Mesodermal cell (in vitro differentiated cells): ENCODE measurements at regions not wholly inside any gene's neighbourhood (a gene's known extent, or its start where the extent isn't known, plus 50 kb on each side); places are given as distances from the start of the nearest gene placed in this dataset.

ENCODE experiments used
- H3K27ac ChIP-seq: 2 replicates; pipeline ENCODE4 v1.7.0; 2013; ENCODE audit warnings: mild to moderate bottlenecking, low read depth, low read length, moderate library complexity; ENCODE audit not compliant: severe bottlenecking
- H3K36me3 ChIP-seq: 2 replicates; pipeline ENCODE4 v1.7.1; 2013; ENCODE audit warnings: mild to moderate bottlenecking, low read length, moderate library complexity; ENCODE audit not compliant: control insufficient read depth, insufficient read depth
- H3K4me1 ChIP-seq: one replicate; pipeline ENCODE4 v1.7.1; 2013; ENCODE audit warnings: mild to moderate bottlenecking, low read length; ENCODE audit not compliant: insufficient read depth, control insufficient read depth, poor library complexity, severe bottlenecking
- H3K4me3 ChIP-seq: 2 replicates; pipeline ENCODE4 v1.7.0; 2013; ENCODE audit warnings: low read length, control low read depth, mild to moderate bottlenecking; ENCODE audit not compliant: insufficient read depth, poor library complexity, severe bottlenecking; ENCODE audit errors: extremely low read depth
- H3K9me3 ChIP-seq: 2 replicates; pipeline ENCODE4 v1.7.1; 2013; ENCODE audit warnings: mild to moderate bottlenecking, low read length, moderate library complexity; ENCODE audit not compliant: control insufficient read depth
- WGBS, 2 experiments: methylation state at CpG; one replicate each; pipeline ENCODE4 v1.1.5; 2013; ENCODE audit warnings: missing lambda C conversion rate in 2 of 2; ENCODE audit not compliant: insufficient coverage in 2 of 2; 5-methylcytosine and 5-hydroxymethylcytosine counted together

DNA sequence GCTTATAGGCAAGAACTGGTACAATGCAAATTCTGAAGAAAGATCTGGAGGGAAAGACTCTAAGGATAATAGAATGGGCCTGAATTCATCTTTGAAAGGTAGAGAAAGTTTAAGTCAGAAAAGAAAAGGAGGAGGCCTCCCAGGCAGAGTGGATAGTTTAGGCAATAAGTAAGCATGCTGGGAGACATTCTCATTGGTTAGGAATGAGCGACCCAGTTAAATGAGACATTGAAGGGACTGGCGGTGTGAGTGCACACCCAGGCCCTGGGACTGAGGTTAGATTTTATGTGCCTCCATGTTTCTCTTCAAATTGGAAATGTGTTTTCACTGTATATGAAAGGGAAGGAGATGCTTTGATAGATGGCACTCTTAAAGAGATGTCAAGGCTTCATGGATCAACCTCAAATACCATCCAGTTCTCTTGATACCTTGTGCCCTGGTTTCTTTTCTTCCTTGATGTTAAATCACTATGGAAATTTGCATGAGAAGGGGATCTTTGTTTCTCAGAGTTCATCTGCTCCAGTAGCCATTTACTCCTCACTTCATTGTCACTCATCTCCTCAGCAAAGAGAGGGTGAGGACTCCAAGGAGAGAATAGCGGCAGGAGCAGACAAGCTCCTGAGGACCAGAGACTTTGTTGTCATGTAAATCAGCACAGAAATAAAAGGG, 584.2 kb upstream of the INTU start:
- WGBS, 2 experiments = 83 to 84% methylated on average over 2 to 3 of the region's 3 CpGs
- Histone ChIP-seq H3K27ac (no peak overlapping the region), H3K4me3 (no peak overlapping the region), H3K4me1 (no peaks in the 10 kb centered on the region), H3K9me3 (no peaks in the 10 kb centered on the region), H3K36me3 (no peaks in the 10 kb centered on the region)

DNA sequence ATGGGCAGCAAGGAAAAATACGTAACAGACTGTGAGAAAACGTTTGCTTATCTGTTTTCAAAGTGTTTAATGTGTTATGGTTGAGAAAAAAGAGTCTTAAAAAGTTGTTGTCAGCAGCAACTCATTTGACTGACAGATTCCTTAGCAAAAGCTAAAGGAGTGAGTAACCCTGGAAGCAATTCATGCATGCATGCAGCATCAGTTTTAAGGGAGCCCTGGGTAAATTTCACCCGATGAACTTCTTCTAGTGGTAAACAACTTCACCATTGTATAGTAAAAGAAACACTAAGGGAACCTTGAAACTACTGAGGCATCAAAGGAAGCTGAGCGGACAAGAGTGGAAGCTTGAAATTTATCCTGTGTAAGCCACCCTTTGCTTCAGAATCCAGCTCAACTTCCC, 583.2 kb upstream of the INTU start:
- no peaks in the 10 kb centered on the region for H3K4me1 ChIP-seq
- 68 to 88% methylated on average over 2 of the region's 4 CpGs for WGBS, 2 experiments
- no peaks in the 10 kb centered on the region for H3K9me3 ChIP-seq
- no peaks in the 10 kb centered on the region for H3K36me3 ChIP-seq
- H3K4me3 ChIP-seq = no peak overlapping the region
- H3K27ac ChIP-seq = peak overlapping the region; percentile 48

DNA sequence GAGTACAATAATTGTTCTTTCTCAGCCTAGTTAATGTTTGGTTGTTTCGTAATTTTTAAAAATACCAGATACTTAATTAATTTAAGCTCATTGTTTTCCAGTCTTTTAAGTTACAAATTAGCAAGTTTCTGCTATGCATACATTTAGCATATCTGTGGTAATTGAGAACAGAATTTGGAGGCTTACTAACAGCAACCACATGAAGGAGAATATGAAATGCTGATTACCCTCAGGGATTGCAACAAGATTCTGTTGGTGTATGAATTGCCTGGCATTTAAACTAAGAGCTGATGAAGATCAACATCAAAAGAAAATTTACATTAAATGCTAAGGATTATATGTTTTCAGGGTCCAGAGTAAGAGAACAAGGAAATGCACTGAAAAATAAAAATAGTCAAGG, 580.0 kb upstream of the INTU start:
- Histone ChIP-seq H3K4me3 (no peak overlapping the region), H3K9me3 (peaks cover 4% of the 10 kb centered on the region), H3K4me1 (no peaks in the 10 kb centered on the region), H3K27ac (no peak overlapping the region), H3K36me3 (no peaks in the 10 kb centered on the region)
- WGBS, 2 experiments = no CpG with 5 or more reads among the region's 1 CpG

DNA sequence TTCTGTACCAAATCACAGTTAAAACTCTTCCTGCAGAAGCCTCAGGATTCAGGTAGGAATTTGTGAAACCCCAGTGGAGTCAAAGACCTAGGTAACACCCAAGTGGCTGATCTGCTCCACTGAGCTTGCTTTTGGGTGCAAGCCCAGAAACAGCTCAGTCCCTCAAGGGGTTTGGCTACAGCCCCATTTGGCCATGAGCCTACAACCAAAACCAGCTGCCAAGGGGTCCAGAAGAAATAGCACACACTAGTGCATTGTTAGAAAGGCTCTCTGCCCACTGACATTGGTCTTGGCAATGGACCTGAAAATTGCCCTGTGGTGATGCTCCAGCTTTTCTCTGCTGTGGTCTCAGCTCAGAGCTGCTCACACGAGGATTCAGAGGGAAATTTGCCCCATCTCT, 577.4 kb upstream of the INTU start:
- Histone ChIP-seq H3K4me3 (no peak overlapping the region), H3K4me1 (no peaks in the 10 kb centered on the region)
- WGBS, 2 experiments = 100% methylated on average over 1 of the region's 1 CpG; no CpG with 5 or more reads in 1 of the 2 experiments

DNA sequence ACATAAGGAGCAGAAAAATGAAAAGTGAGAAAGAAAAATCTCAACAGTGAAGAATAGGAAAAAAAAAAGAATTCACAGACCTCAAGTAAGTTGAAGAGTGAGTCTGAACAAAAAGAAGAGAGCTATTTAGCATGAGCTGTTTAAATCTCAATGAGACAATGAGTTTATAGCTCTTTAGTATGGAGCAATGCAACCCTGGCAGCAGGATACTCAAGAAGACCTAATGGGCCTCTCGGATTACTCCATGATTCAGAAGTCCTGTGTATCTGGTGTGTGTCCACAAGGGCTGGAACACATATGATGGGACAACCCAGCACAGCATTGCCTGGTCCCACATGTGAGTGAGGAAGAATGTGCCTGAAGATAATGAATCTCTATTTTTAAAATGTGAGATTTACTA, 563.1 kb upstream of the INTU start:
- H3K4me1 ChIP-seq = no peaks in the 10 kb centered on the region
- H3K36me3 ChIP-seq = no peaks in the 10 kb centered on the region
- WGBS, 2 experiments = 70 to 80% methylated on average over 1 of the region's 1 CpG
- no peak overlapping the region for H3K27ac ChIP-seq
- H3K4me3 ChIP-seq = no peak overlapping the region
- no peaks in the 10 kb centered on the region for H3K9me3 ChIP-seq

More for the DNA sequence above, 577.4 kb upstream of the INTU start:
- Histone ChIP-seq H3K36me3 (no peaks in the 10 kb centered on the region), H3K9me3 (peaks cover 4% of the 10 kb centered on the region), H3K27ac (no peak overlapping the region)

DNA sequence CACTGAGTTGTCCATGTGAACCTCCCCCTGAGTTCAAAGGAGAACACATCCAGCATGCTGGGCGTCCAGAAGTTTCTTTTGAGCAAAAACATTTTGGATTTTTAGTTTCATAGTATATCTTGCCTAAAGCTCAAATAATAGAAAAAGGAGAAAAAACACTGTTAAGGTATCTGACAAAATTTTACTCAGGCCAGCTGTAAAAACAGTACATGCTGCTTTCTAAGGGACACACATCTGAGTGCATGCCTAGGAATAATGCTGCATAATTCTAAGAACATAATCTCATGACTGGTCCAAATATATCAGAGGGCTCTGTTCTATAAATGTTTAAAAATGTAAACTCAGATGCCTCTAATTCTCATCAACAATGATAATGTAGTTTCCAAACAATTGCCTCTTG, 561.3 kb upstream of the INTU start:
- Histone ChIP-seq H3K27ac (no peak overlapping the region), H3K9me3 (no peaks in the 10 kb centered on the region), H3K36me3 (no peaks in the 10 kb centered on the region), H3K4me1 (no peaks in the 10 kb centered on the region), H3K4me3 (no peak overlapping the region)
- WGBS, 2 experiments = 80% methylated on average over 1 of the region's 1 CpG; no CpG with 5 or more reads in 1 of the 2 experiments

DNA sequence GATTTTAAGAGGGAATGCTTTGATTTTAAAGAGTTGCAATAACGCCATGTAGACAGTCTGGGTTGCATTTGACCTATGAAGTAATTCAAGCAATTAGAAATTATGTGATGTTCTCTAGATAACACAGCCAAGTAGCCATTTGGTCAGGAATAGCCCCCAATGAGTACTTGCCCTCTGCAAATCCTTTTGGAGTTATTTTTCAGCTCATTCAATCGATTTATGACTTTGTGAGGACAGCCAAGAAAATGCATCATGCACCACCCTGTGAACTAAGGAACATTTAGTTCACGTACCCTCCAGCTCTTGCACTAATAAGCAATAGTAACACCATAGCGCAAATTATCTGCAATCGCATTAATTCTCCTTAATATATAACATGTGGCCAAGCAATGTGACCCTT, 552.6 kb upstream of the INTU start:
- H3K9me3 ChIP-seq = no peaks in the 10 kb centered on the region
- 78 to 87% methylated on average over 3 to 5 of the region's 5 CpGs for WGBS, 2 experiments
- no peak overlapping the region for H3K27ac ChIP-seq
- H3K36me3 ChIP-seq = no peaks in the 10 kb centered on the region
- H3K4me3 ChIP-seq = no peak overlapping the region
- H3K4me1 ChIP-seq = no peaks in the 10 kb centered on the region

DNA sequence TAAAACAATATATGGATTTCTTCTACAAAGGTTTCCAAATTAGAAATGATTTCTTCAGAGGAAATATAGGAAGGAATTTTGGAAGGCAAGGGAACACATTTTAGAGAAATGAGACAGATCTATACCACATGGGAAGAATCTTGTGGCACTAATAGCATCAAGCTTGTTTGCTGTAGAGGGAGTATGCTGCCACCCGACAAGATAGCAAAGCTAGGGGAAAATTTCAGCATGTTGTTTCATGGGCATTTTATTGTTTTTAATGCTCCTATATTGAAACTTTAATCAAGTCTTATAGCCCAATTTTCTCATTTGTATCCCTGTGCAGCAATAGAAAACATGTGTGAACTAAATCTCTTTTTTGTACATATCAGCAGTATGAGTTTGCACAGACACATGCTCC, 551.7 kb upstream of the INTU start:
- Histone ChIP-seq H3K4me3 (no peak overlapping the region), H3K27ac (no peak overlapping the region), H3K36me3 (no peaks in the 10 kb centered on the region), H3K4me1 (no peaks in the 10 kb centered on the region), H3K9me3 (no peaks in the 10 kb centered on the region)
- WGBS, 2 experiments = no CpG with 5 or more reads among the region's 1 CpG

DNA sequence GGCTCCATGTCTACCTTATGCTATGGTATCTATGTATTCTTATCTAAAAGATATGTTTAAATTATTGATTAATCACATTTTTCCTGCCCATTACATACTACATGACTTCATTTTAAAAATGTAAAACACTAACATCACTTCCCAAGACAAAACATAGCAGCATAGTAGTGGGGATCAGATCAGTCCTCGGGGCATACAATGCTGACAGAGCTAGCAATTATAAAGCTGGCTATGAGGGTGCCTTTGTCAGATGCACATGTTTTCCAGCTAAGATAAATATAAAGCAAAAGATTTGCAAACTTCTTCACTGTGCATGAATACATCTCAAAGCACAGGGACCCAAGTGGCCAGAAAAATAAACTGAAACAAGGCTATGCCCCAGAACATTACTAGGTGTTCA, 549.8 kb upstream of the INTU start:
- no peaks in the 10 kb centered on the region for H3K4me1 ChIP-seq
- H3K4me3 ChIP-seq = no peak overlapping the region
- no peaks in the 10 kb centered on the region for H3K36me3 ChIP-seq
- no CpG with 5 or more reads among the region's 1 CpG for WGBS, 2 experiments
- no peak overlapping the region for H3K27ac ChIP-seq
- H3K9me3 ChIP-seq = peaks cover 8% of the 10 kb centered on the region

DNA sequence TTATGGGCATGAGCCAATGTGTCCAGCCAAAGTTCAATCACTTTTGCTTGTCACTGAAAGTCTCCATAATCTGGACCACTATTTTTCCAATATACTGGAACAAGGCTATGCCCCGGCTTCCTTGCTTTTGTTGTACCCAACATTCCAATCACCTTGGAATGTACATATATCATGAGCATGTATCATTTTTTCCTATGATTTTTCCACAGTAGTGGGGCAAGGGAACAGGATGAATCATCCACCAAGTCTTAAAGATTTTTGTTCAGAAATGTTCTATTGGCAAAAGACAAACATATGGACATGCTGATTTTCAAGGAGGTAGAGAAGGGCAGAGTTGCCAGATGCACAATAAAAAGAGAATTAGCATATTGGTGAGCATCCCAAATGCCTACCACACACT, 548.1 kb upstream of the INTU start:
- H3K4me1 ChIP-seq = no peaks in the 10 kb centered on the region
- H3K9me3 ChIP-seq = peaks cover 8% of the 10 kb centered on the region
- H3K4me3 ChIP-seq = no peak overlapping the region
- WGBS, 2 experiments = 88 to 100% methylated on average over 1 of the region's 1 CpG
- no peaks in the 10 kb centered on the region for H3K36me3 ChIP-seq
- no peak overlapping the region for H3K27ac ChIP-seq

DNA sequence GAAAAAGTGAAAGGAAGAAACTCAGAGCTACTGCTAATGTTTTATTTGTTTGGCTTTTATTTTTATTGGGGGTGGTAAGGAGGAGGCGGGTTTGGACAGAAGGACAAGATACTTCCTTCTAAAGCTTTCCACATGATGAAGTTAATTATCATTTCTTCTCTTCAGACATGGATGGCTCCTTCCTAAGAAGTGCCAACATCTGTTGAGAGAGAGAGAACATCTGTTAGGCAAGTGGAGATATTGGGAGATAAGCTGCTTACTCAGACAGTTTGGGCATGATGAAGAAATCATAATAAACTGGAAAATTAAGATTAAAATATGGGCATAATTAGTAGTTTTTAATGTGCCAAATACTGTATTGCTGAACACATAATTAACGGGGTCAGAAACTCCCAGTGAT, 535.7 kb upstream of the INTU start:
- Histone ChIP-seq H3K4me3 (no peak overlapping the region), H3K4me1 (no peaks in the 10 kb centered on the region), H3K36me3 (no peaks in the 10 kb centered on the region), H3K9me3 (peaks cover 3% of the 10 kb centered on the region), H3K27ac (no peak overlapping the region)
- WGBS, 2 experiments = no CpG with 5 or more reads among the region's 2 CpGs
